Liver (tissue), 8 donors: ENCODE measurements at regions not wholly inside any gene's neighbourhood (a gene's known extent, or its start where the extent isn't known, plus 50 kb on each side); places are given as distances from the start of the nearest gene placed in this dataset.
"Not testable (repeated sequence)": the region's sequence is repeated elsewhere in the genome, so short reads cannot be mapped to it uniquely, and the experiment has no call there.

ENCODE experiments used
- DNase-seq: peaks from one replicate; pipeline ENCODE4 v3.0.0-alpha.2; 2017; ENCODE audit warnings: low spot score
- H3K27ac ChIP-seq, 2 donors: one replicate each; pipeline ENCODE4 v1.7.0; 2013; ENCODE audit warnings: inconsistent platforms in 2 of 2, low read length in 2 of 2, control low read depth in 1 of 2, low read depth in 1 of 2, mild to moderate bottlenecking in 1 of 2
- H3K27me3 ChIP-seq, 4 donors: one replicate each; pipeline versions ENCODE4 v1.6.1 to v1.7.0; 2013; ENCODE audit warnings: low read length in 3 of 4, inconsistent platforms in 1 of 4, mild to moderate bottlenecking in 1 of 4, moderate library complexity in 1 of 4; ENCODE audit not compliant: control insufficient read depth in 4 of 4, insufficient read depth in 4 of 4
- H3K36me3 ChIP-seq, 4 donors: one replicate each; pipeline versions ENCODE4 v1.6.1 to v1.7.0; 2013; ENCODE audit warnings: low read length in 3 of 4, mild to moderate bottlenecking in 3 of 4, low read depth in 1 of 4, moderate library complexity in 1 of 4; ENCODE audit not compliant: control insufficient read depth in 4 of 4, insufficient read depth in 3 of 4
- H3K4me1 ChIP-seq, 4 donors: one replicate each; pipeline versions ENCODE4 v1.6.1 to v1.7.0; 2013; ENCODE audit warnings: low read length in 3 of 4, mild to moderate bottlenecking in 3 of 4, moderate library complexity in 1 of 4; ENCODE audit not compliant: control insufficient read depth in 4 of 4, insufficient read depth in 4 of 4
- H3K4me3 ChIP-seq, 3 donors: one replicate each; pipeline versions ENCODE4 v1.6.1 to v1.7.0; 2013; ENCODE audit warnings: low read length in 3 of 3, control low read depth in 1 of 3, low read depth in 1 of 3, mild to moderate bottlenecking in 1 of 3
- H3K9ac ChIP-seq, 2 donors: one replicate each; pipeline ENCODE4 v1.7.0; 2013; ENCODE audit warnings: low read length in 2 of 2, mild to moderate bottlenecking in 2 of 2, moderate library complexity in 2 of 2, control low read depth in 1 of 2, low read depth in 1 of 2
- H3K9me3 ChIP-seq, 4 donors: one replicate each; pipeline versions ENCODE4 v1.6.1 to v1.7.0; 2013; ENCODE audit warnings: low read length in 3 of 4; ENCODE audit not compliant: control insufficient read depth in 4 of 4
- FOXA2 ChIP-seq: IDR thresholded peaks from 2 replicates; pipeline ENCODE4 v1.6.1; 2016; ENCODE audit warnings: antibody characterized with exemption
- GABPA ChIP-seq, 2 donors: IDR thresholded peaks in 1 of 2; conservative IDR thresholded peaks in 1 of 2; 2 replicates each; pipeline ENCODE4 v1.6.1; 2016; ENCODE audit warnings: antibody characterized with exemption in 2 of 2, mild to moderate bottlenecking in 1 of 2, moderate library complexity in 1 of 2
- HNF4A ChIP-seq, 2 donors: conservative IDR thresholded peaks; 2 replicates each; pipeline ENCODE4 v1.6.1; 2016; ENCODE audit warnings: antibody characterized with exemption in 2 of 2, mild to moderate bottlenecking in 2 of 2
- JUND ChIP-seq, 2 donors: IDR thresholded peaks; 2 replicates each; pipeline ENCODE4 v1.6.1; 2016; ENCODE audit warnings: antibody characterized with exemption in 2 of 2
- NR2F2 ChIP-seq: IDR thresholded peaks from 2 replicates; pipeline ENCODE4 v1.6.1; 2016; ENCODE audit warnings: antibody characterized with exemption
- RXRA ChIP-seq, 2 donors: IDR thresholded peaks; 2 replicates each; pipeline ENCODE4 v1.6.1; 2017 to 2018; ENCODE audit warnings: antibody characterized with exemption in 2 of 2, mild to moderate bottlenecking in 1 of 2
- SP1 ChIP-seq: IDR thresholded peaks from 2 replicates; pipeline ENCODE4 v1.6.1; 2018; ENCODE audit warnings: antibody characterized with exemption, mild to moderate bottlenecking
- YY1 ChIP-seq: IDR thresholded peaks from 2 replicates; pipeline ENCODE4 v1.6.1; 2016; ENCODE audit warnings: antibody characterized with exemption, mild to moderate bottlenecking
- ZBTB33 ChIP-seq: IDR thresholded peaks from 2 replicates; pipeline ENCODE4 v1.6.1; 2016; ENCODE audit warnings: antibody characterized with exemption
- WGBS: extraction: QIAGEN DNeasy Blood & Tissue Kit; methylation state at CpG from one replicate; pipeline ENCODE4 v1.1.7; 2013; 5-methylcytosine and 5-hydroxymethylcytosine counted together
- TF ChIP-seq, protein P1 (sequence below): IDR thresholded peaks from 2 replicates; pipeline ENCODE4 v1.6.1; 2016; ENCODE audit warnings: antibody characterized with exemption, mild to moderate bottlenecking
- TF ChIP-seq, protein P2 (sequence below): fragments of 150-350 bp; IDR thresholded peaks from 2 replicates; pipeline ENCODE4 v1.5.1; 2017; ENCODE audit warnings: improper control_type of control experiment, low read depth, low read length; ENCODE audit not compliant: missing input control
- TF ChIP-seq, protein P3 (sequence below): IDR thresholded peaks from 2 replicates; pipeline ENCODE4 v1.6.1; 2016; ENCODE audit warnings: antibody characterized with exemption
- donor health status: healthy.
- donor health status: healthy.
- donor health status: healthy.
- donor health status: healthy.
- donor health status: healthy.

DNA sequence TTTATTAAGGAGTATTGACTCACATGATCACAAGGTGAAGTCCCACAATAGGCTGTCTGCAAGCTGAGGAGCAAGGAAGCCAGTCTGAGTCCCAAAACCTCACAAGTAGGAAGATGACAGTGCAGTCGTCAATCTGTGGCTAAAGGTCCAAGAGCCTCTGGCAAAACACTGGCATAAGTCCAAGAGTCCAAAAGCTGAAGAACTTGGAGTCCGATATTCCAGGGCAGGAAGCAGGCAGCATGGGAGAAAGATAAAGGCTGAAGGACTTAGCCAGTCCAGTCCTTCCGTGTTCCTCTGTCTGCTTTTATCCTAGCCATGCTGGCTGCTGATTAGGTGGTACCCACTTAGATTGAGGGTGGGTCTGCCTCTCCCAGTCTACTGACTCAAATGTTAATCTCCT, 553.3 kb downstream of the CCSER2 start:
- TF ChIP-seq HNF4A (conservative IDR thresholded peaks at IDR 0.05), result peak; percentile 64 to 69
- not testable (repeated sequence) for H3K9me3 ChIP-seq, H3K4me3 ChIP-seq, H3K36me3 ChIP-seq, H3K27me3 ChIP-seq, H3K9ac ChIP-seq, DNase-seq, H3K4me1 ChIP-seq, H3K27ac ChIP-seq
- 34% methylated on average over 3 of the region's 3 CpGs for WGBS

GRCh38 chr10:84890706-84891105, 562.3 kb downstream of the CCSER2 start:
- 82% methylated on average over 3 of the region's 3 CpGs for WGBS
- no peaks in the 10 kb centered on the region for H3K9me3 ChIP-seq
- H3K36me3 ChIP-seq, result no peaks in the 10 kb centered on the region
- H3K27ac ChIP-seq, result no peak overlapping the region
- TF ChIP-seq HNF4A (conservative IDR thresholded peaks at IDR 0.05) (no peak), RXRA (IDR thresholded peaks at IDR 0.05) (no peak), GABPA (IDR thresholded peaks at IDR 0.05 in 1 of 2, conservative IDR thresholded peaks at IDR 0.05 in 1 of 2) (no peak), SP1 (no peak), YY1 (no peak), NR2F2 (no peak), JUND (IDR thresholded peaks at IDR 0.05) (no peak), ZBTB33 (no peak), FOXA2 (no peak)
- TF ChIP-seq, protein P1, sequence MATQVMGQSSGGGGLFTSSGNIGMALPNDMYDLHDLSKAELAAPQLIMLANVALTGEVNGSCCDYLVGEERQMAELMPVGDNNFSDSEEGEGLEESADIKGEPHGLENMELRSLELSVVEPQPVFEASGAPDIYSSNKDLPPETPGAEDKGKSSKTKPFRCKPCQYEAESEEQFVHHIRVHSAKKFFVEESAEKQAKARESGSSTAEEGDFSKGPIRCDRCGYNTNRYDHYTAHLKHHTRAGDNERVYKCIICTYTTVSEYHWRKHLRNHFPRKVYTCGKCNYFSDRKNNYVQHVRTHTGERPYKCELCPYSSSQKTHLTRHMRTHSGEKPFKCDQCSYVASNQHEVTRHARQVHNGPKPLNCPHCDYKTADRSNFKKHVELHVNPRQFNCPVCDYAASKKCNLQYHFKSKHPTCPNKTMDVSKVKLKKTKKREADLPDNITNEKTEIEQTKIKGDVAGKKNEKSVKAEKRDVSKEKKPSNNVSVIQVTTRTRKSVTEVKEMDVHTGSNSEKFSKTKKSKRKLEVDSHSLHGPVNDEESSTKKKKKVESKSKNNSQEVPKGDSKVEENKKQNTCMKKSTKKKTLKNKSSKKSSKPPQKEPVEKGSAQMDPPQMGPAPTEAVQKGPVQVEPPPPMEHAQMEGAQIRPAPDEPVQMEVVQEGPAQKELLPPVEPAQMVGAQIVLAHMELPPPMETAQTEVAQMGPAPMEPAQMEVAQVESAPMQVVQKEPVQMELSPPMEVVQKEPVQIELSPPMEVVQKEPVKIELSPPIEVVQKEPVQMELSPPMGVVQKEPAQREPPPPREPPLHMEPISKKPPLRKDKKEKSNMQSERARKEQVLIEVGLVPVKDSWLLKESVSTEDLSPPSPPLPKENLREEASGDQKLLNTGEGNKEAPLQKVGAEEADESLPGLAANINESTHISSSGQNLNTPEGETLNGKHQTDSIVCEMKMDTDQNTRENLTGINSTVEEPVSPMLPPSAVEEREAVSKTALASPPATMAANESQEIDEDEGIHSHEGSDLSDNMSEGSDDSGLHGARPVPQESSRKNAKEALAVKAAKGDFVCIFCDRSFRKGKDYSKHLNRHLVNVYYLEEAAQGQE, result no peak
- TF ChIP-seq, protein P2, sequence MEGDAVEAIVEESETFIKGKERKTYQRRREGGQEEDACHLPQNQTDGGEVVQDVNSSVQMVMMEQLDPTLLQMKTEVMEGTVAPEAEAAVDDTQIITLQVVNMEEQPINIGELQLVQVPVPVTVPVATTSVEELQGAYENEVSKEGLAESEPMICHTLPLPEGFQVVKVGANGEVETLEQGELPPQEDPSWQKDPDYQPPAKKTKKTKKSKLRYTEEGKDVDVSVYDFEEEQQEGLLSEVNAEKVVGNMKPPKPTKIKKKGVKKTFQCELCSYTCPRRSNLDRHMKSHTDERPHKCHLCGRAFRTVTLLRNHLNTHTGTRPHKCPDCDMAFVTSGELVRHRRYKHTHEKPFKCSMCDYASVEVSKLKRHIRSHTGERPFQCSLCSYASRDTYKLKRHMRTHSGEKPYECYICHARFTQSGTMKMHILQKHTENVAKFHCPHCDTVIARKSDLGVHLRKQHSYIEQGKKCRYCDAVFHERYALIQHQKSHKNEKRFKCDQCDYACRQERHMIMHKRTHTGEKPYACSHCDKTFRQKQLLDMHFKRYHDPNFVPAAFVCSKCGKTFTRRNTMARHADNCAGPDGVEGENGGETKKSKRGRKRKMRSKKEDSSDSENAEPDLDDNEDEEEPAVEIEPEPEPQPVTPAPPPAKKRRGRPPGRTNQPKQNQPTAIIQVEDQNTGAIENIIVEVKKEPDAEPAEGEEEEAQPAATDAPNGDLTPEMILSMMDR, result no peak
- TF ChIP-seq, protein P3, sequence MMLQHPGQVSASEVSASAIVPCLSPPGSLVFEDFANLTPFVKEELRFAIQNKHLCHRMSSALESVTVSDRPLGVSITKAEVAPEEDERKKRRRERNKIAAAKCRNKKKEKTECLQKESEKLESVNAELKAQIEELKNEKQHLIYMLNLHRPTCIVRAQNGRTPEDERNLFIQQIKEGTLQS, result no peak
- no peaks in the 10 kb centered on the region for H3K27me3 ChIP-seq
- no peak overlapping the region for H3K4me3 ChIP-seq
- H3K4me1 ChIP-seq, result no peaks in the 10 kb centered on the region
- no peak for DNase-seq
- H3K9ac ChIP-seq, result no peak overlapping the region
